PC-3 (cell line): ENCODE measurements at regions not wholly inside any gene's neighbourhood (a gene's known extent, or its start where the extent isn't known, plus 50 kb on each side); places are given as distances from the start of the nearest gene placed in this dataset.

ENCODE experiments used
- CTCF ChIP-seq: fragments of 300-600 bp; sonication (generic); conservative IDR thresholded peaks from 2 replicates; pipeline ENCODE4 v1.5.1; 2017; ENCODE audit warnings: antibody characterized with exemption, low read depth, mild to moderate bottlenecking, low read length
- EZH2 ChIP-seq: fragments of 300-600 bp; sonication (generic); IDR thresholded peaks from one replicate; pipeline ENCODE4 v1.6.1; 2017; ENCODE audit warnings: antibody characterized with exemption, mild to moderate bottlenecking, low read length; ENCODE audit not compliant: unreplicated experiment

- TF ChIP-seq EZH2 (no peak), CTCF (no peak)
Observed at GRCh38 chr3:21158861-21159542, 592.0 kb downstream of the ZNF385D start.
